ENCODE measurements at regions not wholly inside any gene's neighbourhood (a gene's known extent, or its start where the extent isn't known, plus 50 kb on each side); places are given as distances from the start of the nearest gene placed in this dataset.
A peak's percentile ranks its signal among the peaks of the same experiment; 100 is the strongest.

GRCh38 chrX:97863261-97863660 lies 979.6 kb downstream of the RPA4 start:
- no peak for DNase-seq (ENCODE audit: low read depth in 2 of 2)
- H3K4me2 ChIP-seq (ENCODE audit: extremely low read depth, insufficient read depth, low read length) = no peak overlapping the region
- no peak for TF ChIP-seq EZH2 (IDR thresholded peaks at IDR 0.05; ENCODE audit: low read length, missing control alignments)
- no peak for TF ChIP-seq CTCF (conservative IDR thresholded peaks at IDR 0.05 in 1 of 2, IDR thresholded peaks at IDR 0.05 in 1 of 2; ENCODE audit: low read depth in 1 of 2, low read length in 2 of 2)

GRCh38 chrX:97867266-97867665 lies 983.6 kb downstream of the RPA4 start:
- TF ChIP-seq EZH2 (IDR thresholded peaks at IDR 0.05; ENCODE audit: low read length, missing control alignments) (no peak), CTCF (conservative IDR thresholded peaks at IDR 0.05 in 1 of 2, IDR thresholded peaks at IDR 0.05 in 1 of 2; ENCODE audit: low read depth in 1 of 2, low read length in 2 of 2) (no peak)
- Histone ChIP-seq H3K4me2 (ENCODE audit: extremely low read depth, insufficient read depth, low read length) (no peak overlapping the region), H3K36me3 (ENCODE audit: control insufficient read depth, insufficient read depth, low read length) (no peaks in the 10 kb centered on the region), H3K79me2 (ENCODE audit: control insufficient read depth, insufficient read depth, low read length) (no peaks in the 10 kb centered on the region), H2AFZ (ENCODE audit: low read length) (no peak overlapping the region), H3K4me1 (ENCODE audit: control insufficient read depth, extremely low read depth, insufficient read depth, low read length) (no peaks in the 10 kb centered on the region), H3K27me3 (ENCODE audit: control insufficient read depth, insufficient read depth, low read length) (no peaks in the 10 kb centered on the region), H3K9me3 (ENCODE audit: control insufficient read depth, insufficient read depth, low read depth, low read length) (no peaks in the 10 kb centered on the region), H3K9ac (ENCODE audit: insufficient read depth, low read length) (no peak overlapping the region), H3K4me3 (replicated peaks in 1 of 4; ENCODE audit: control extremely low read depth in 1 of 4, insufficient read depth in 1 of 4, low read depth in 3 of 4, low read length in 4 of 4) (no peak overlapping the region), H3K27ac (ENCODE audit: insufficient read depth, low read length) (no peak overlapping the region), H4K20me1 (ENCODE audit: control insufficient read depth, extremely low read depth, insufficient read depth, low read length) (no peaks in the 10 kb centered on the region)
- DNase-seq (ENCODE audit: low read depth in 2 of 2) = no peak

More at GRCh38 chrX:97863261-97863660, 979.6 kb downstream of the RPA4 start:
- H3K9ac ChIP-seq (ENCODE audit: insufficient read depth, low read length) = no peak overlapping the region
- no peak overlapping the region for H2AFZ ChIP-seq (ENCODE audit: low read length)
- H3K27ac ChIP-seq (ENCODE audit: insufficient read depth, low read length) = no peak overlapping the region
- no peaks in the 10 kb centered on the region for H3K36me3 ChIP-seq (ENCODE audit: control insufficient read depth, insufficient read depth, low read length)
- no peaks in the 10 kb centered on the region for H3K9me3 ChIP-seq (ENCODE audit: control insufficient read depth, insufficient read depth, low read depth, low read length)
- no peak overlapping the region for H3K4me3 ChIP-seq (replicated peaks in 1 of 4; ENCODE audit: control extremely low read depth in 1 of 4, insufficient read depth in 1 of 4, low read depth in 3 of 4, low read length in 4 of 4)
- H4K20me1 ChIP-seq (ENCODE audit: control insufficient read depth, extremely low read depth, insufficient read depth, low read length) = no peaks in the 10 kb centered on the region
- no peaks in the 10 kb centered on the region for H3K27me3 ChIP-seq (ENCODE audit: control insufficient read depth, insufficient read depth, low read length)
- H3K4me1 ChIP-seq (ENCODE audit: control insufficient read depth, extremely low read depth, insufficient read depth, low read length) = no peaks in the 10 kb centered on the region
- no peaks in the 10 kb centered on the region for H3K79me2 ChIP-seq (ENCODE audit: control insufficient read depth, insufficient read depth, low read length)

- no peaks in the 10 kb centered on the region for H3K4me1 ChIP-seq (ENCODE audit: control insufficient read depth, extremely low read depth, insufficient read depth, low read length)
- H3K4me3 ChIP-seq (replicated peaks in 1 of 4; ENCODE audit: control extremely low read depth in 1 of 4, insufficient read depth in 1 of 4, low read depth in 3 of 4, low read length in 4 of 4) = no peak overlapping the region
- H3K9ac ChIP-seq (ENCODE audit: insufficient read depth, low read length) = no peak overlapping the region
- no peak overlapping the region for H2AFZ ChIP-seq (ENCODE audit: low read length)
- H3K79me2 ChIP-seq (ENCODE audit: control insufficient read depth, insufficient read depth, low read length) = no peaks in the 10 kb centered on the region
- H3K27ac ChIP-seq (ENCODE audit: insufficient read depth, low read length) = no peak overlapping the region
- TF ChIP-seq CTCF (conservative IDR thresholded peaks at IDR 0.05 in 1 of 2, IDR thresholded peaks at IDR 0.05 in 1 of 2; ENCODE audit: low read depth in 1 of 2, low read length in 2 of 2) = no peak
- TF ChIP-seq EZH2 (IDR thresholded peaks at IDR 0.05; ENCODE audit: low read length, missing control alignments) = no peak
- H3K9me3 ChIP-seq (ENCODE audit: control insufficient read depth, insufficient read depth, low read depth, low read length) = no peaks in the 10 kb centered on the region
- peak in 1 of 2 donors; percentile 14 for DNase-seq (ENCODE audit: low read depth in 2 of 2)
- no peaks in the 10 kb centered on the region for H3K36me3 ChIP-seq (ENCODE audit: control insufficient read depth, insufficient read depth, low read length)
- H3K4me2 ChIP-seq (ENCODE audit: extremely low read depth, insufficient read depth, low read length) = no peak overlapping the region
- no peaks in the 10 kb centered on the region for H4K20me1 ChIP-seq (ENCODE audit: control insufficient read depth, extremely low read depth, insufficient read depth, low read length)
- no peaks in the 10 kb centered on the region for H3K27me3 ChIP-seq (ENCODE audit: control insufficient read depth, insufficient read depth, low read length)
These were observed 993.1 kb downstream of the RPA4 start for GRCh38 chrX:97876697-97877407.
